Right lobe of liver (tissue), 4 donors: ENCODE measurements at regions not wholly inside any gene's neighbourhood (a gene's known extent, or its start where the extent isn't known, plus 50 kb on each side); places are given as distances from the start of the nearest gene placed in this dataset.

Source experiments
- CTCF ChIP-seq, 4 donors: fragments of 200-600 bp in 3 of 4; fragments of 450-650 bp in 1 of 4; IDR thresholded peaks; one replicate each; pipeline versions ENCODE4 v1.5.1 to v1.8.0; 2016 to 2022; ENCODE audit warnings: antibody characterized with exemption in 4 of 4, mild to moderate bottlenecking in 2 of 4
- POLR2A ChIP-seq: fragments of 450-650 bp; IDR thresholded peaks from one replicate; pipeline ENCODE4 v1.6.1; 2017; ENCODE audit warnings: antibody characterized with exemption, mild to moderate bottlenecking
- donor health status: DM: no; HTN: no; CAD: no.
- donor health status: DM: no; HTN: no; CAD: no.
- donor health status: DM: no; HTN: yes; CAD: no.

- TF ChIP-seq CTCF (IDR thresholded peaks at IDR 0.05) (no peak), POLR2A (no peak)
Measured at GRCh38 chr13:73664851-73665250, 469.4 kb downstream of the KLF12 start.
